DND-41 (cell line): ENCODE measurements at regions not wholly inside any gene's neighbourhood (a gene's known extent, or its start where the extent isn't known, plus 50 kb on each side); places are given as distances from the start of the nearest gene placed in this dataset.

Experiments used
- ATAC-seq: fragments of 200-7000 bp; cut with Tn5 transposase; 3 replicates; pipeline ENCODE4 v1.9.1; 2021; ENCODE audit warnings: low read depth; ENCODE audit not compliant: insufficient read depth
- DNase-seq: peaks from one replicate; pipeline ENCODE4 v3.0.0-alpha.2; 2020
- H2AFZ ChIP-seq: 2 replicates; pipeline ENCODE4 v1.6.0; 2012; ENCODE audit warnings: low read depth, low read length
- H3K27ac ChIP-seq: 2 replicates; pipeline ENCODE4 v1.5.1; 2012; ENCODE audit warnings: low read length, inconsistent platforms
- H3K27me3 ChIP-seq: fragments of 200-600 bp; sonication (generic); 2 replicates; pipeline ENCODE4 v1.6.0; 2012; ENCODE audit warnings: low read length, mild to moderate bottlenecking, inconsistent platforms; ENCODE audit not compliant: insufficient read depth, poor library complexity
- H3K36me3 ChIP-seq: 2 replicates; pipeline ENCODE4 v1.5.1; 2012; ENCODE audit warnings: low read length, inconsistent platforms; ENCODE audit not compliant: insufficient read depth
- H3K4me1 ChIP-seq: 2 replicates; pipeline ENCODE4 v1.5.1; 2012; ENCODE audit warnings: mild to moderate bottlenecking, low read length; ENCODE audit not compliant: insufficient read depth
- H3K4me2 ChIP-seq: 2 replicates; pipeline ENCODE4 v1.6.0; 2012; ENCODE audit warnings: mild to moderate bottlenecking, moderate library complexity, low read length, inconsistent platforms; ENCODE audit not compliant: insufficient read depth
- H3K4me3 ChIP-seq, 2 experiments: fragments of 200-600 bp in 1 of 2; shearing (Covaris generic) in 1 of 2; 2 replicates each; pipeline ENCODE4 v1.5.1; 2012 to 2016; ENCODE audit warnings: inconsistent platforms in 2 of 2, low read length in 2 of 2, mild to moderate bottlenecking in 2 of 2, low read depth in 1 of 2, moderate library complexity in 1 of 2
- H3K79me2 ChIP-seq: 2 replicates; pipeline ENCODE4 v1.6.0; 2012; ENCODE audit warnings: low read length, inconsistent platforms; ENCODE audit not compliant: insufficient read depth
- H3K9ac ChIP-seq: 2 replicates; pipeline ENCODE4 v1.6.0; 2012; ENCODE audit warnings: low read depth, mild to moderate bottlenecking, inconsistent platforms, low read length, moderate library complexity
- H3K9me3 ChIP-seq: 2 replicates; pipeline ENCODE4 v1.5.1; 2012; ENCODE audit warnings: low read length, moderate library complexity, mild to moderate bottlenecking, inconsistent platforms; ENCODE audit not compliant: insufficient read depth, severe bottlenecking
- H4K20me1 ChIP-seq: 2 replicates; pipeline ENCODE4 v1.6.0; 2012; ENCODE audit warnings: low read length; ENCODE audit not compliant: insufficient read depth
- CTCF ChIP-seq: IDR thresholded peaks from 2 replicates; pipeline ENCODE4 v1.5.1; 2012; ENCODE audit warnings: borderline replicate concordance, low read length, moderate library complexity, mild to moderate bottlenecking; ENCODE audit not compliant: poor library complexity, severe bottlenecking; ENCODE audit errors: extremely low read depth
- EZH2 ChIP-seq: IDR thresholded peaks from 3 replicates; pipeline ENCODE4 v1.6.1; 2012; ENCODE audit warnings: borderline replicate concordance, low read depth, mild to moderate bottlenecking, moderate library complexity, low read length, inconsistent platforms; ENCODE audit not compliant: severe bottlenecking

- H3K9ac ChIP-seq = no peak overlapping the region
- H2AFZ ChIP-seq = no peak overlapping the region
- TF ChIP-seq EZH2 = no peak
- TF ChIP-seq CTCF = no peak
- no peak for ATAC-seq
- no peaks in the 10 kb centered on the region for H3K9me3 ChIP-seq
- H3K27me3 ChIP-seq = no peaks in the 10 kb centered on the region
- H3K4me2 ChIP-seq = no peak overlapping the region
- no peak overlapping the region for H3K4me3 ChIP-seq
- H3K79me2 ChIP-seq = no peaks in the 10 kb centered on the region
- H3K27ac ChIP-seq = no peak overlapping the region
- no peak for DNase-seq
- no peaks in the 10 kb centered on the region for H3K4me1 ChIP-seq
- H3K36me3 ChIP-seq = no peaks in the 10 kb centered on the region
- no peaks in the 10 kb centered on the region for H4K20me1 ChIP-seq
Observed at GRCh38 chrX:30039768-30040167, 175.6 kb upstream of the MAGEB2 start.

GRCh38 chrX:30060718-30061117 is 154.6 kb upstream of the MAGEB2 start:
- H3K36me3 ChIP-seq = no peaks in the 10 kb centered on the region
- peak; percentile 18 for TF ChIP-seq CTCF
- TF ChIP-seq EZH2 = no peak
- H3K4me3 ChIP-seq = no peak overlapping the region
- H3K4me1 ChIP-seq = no peaks in the 10 kb centered on the region
- H3K27me3 ChIP-seq = no peaks in the 10 kb centered on the region
- ATAC-seq (no peak), DNase-seq (no peak)
- H3K27ac ChIP-seq = no peak overlapping the region
- no peak overlapping the region for H2AFZ ChIP-seq
- no peak overlapping the region for H3K9ac ChIP-seq
- H3K4me2 ChIP-seq = no peak overlapping the region
- no peaks in the 10 kb centered on the region for H4K20me1 ChIP-seq
- H3K79me2 ChIP-seq = no peaks in the 10 kb centered on the region
- no peaks in the 10 kb centered on the region for H3K9me3 ChIP-seq

- H3K4me2 ChIP-seq = no peak overlapping the region
- no peak for ATAC-seq
Observed at GRCh38 chrX:30065226-30065625, 150.1 kb upstream of the MAGEB2 start.

More at GRCh38 chrX:30065226-30065625, 150.1 kb upstream of the MAGEB2 start:
- no peaks in the 10 kb centered on the region for H3K79me2 ChIP-seq
- H3K4me3 ChIP-seq = no peak overlapping the region
- no peak overlapping the region for H3K27ac ChIP-seq
- H3K27me3 ChIP-seq = no peaks in the 10 kb centered on the region
- no peaks in the 10 kb centered on the region for H3K4me1 ChIP-seq
- H3K9ac ChIP-seq = no peak overlapping the region
- DNase-seq = no peak
- no peak overlapping the region for H2AFZ ChIP-seq
- no peaks in the 10 kb centered on the region for H3K9me3 ChIP-seq
- H3K36me3 ChIP-seq = no peaks in the 10 kb centered on the region
- H4K20me1 ChIP-seq = no peaks in the 10 kb centered on the region
- TF ChIP-seq CTCF (no peak), EZH2 (no peak)
